Astrocyte of the cerebellum (primary cell): ENCODE measurements at regions not wholly inside any gene's neighbourhood (a gene's known extent, or its start where the extent isn't known, plus 50 kb on each side); places are given as distances from the start of the nearest gene placed in this dataset.

Experiments
- DNase-seq: peaks from one replicate; pipeline ENCODE4 v3.0.0-alpha.2; 2011; ENCODE audit warnings: low read depth
- H3K4me3 ChIP-seq: 2 replicates; pipeline ENCODE4 v1.5.1; 2011; ENCODE audit warnings: mild to moderate bottlenecking, low read depth, low read length, moderate library complexity
- in situ Hi-C: cut with HindIII; loops from 2 replicates; pipeline ENCODE4 v1.10.0; 2017; ENCODE audit warnings: low sequenced_read_pairs
- TF ChIP-seq, protein P1 (sequence below): IDR thresholded peaks from 2 replicates; pipeline ENCODE4 v1.5.1; 2012; ENCODE audit warnings: low read length, low read depth, moderate library complexity, mild to moderate bottlenecking; ENCODE audit errors: missing control alignments

DNA sequence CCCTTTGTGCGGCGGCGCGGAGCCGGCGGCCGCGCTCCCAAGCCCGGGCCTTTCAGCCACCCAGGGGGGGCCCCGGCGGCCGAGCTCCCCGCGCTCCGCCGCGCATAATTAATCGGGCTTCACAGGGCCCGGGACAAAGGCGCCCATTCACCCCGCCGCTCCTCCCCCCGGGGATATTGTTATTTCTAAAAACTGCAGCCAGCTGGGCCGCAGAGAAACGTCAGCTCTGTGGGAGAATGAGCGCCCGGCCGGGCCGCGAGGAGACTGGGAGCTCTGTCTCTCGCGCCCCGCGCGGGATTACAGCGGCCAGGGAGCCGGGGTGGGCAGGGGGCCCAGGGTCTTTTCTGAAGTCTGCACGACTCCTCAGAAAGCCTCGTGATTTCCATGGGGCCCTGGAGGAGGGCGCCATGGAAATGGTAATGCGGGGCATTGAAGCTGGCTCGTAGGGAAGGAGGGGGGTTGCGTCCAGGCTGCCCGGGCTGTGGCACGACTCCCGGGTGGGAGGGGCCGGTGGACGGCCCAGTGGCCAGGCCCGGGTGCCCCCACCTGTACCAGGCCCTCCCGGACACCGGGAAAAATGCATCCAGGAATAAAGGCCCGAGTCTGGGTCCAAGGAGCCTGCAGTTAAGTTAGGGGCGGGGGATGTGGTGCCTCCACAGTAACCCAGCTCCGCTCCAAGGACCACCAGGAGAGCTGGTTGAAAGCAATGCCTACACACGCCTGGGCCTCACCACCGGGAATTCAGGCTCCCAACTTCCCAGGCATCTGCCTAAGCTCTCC, 125.3 kb downstream of the ZFP36L2 start:
- TF ChIP-seq, protein P1, sequence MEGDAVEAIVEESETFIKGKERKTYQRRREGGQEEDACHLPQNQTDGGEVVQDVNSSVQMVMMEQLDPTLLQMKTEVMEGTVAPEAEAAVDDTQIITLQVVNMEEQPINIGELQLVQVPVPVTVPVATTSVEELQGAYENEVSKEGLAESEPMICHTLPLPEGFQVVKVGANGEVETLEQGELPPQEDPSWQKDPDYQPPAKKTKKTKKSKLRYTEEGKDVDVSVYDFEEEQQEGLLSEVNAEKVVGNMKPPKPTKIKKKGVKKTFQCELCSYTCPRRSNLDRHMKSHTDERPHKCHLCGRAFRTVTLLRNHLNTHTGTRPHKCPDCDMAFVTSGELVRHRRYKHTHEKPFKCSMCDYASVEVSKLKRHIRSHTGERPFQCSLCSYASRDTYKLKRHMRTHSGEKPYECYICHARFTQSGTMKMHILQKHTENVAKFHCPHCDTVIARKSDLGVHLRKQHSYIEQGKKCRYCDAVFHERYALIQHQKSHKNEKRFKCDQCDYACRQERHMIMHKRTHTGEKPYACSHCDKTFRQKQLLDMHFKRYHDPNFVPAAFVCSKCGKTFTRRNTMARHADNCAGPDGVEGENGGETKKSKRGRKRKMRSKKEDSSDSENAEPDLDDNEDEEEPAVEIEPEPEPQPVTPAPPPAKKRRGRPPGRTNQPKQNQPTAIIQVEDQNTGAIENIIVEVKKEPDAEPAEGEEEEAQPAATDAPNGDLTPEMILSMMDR: no peak
- peak overlapping the region; percentile 17 for H3K4me3 ChIP-seq
- in situ Hi-C loops: no loop called here
- DNase-seq: no peak

DNA sequence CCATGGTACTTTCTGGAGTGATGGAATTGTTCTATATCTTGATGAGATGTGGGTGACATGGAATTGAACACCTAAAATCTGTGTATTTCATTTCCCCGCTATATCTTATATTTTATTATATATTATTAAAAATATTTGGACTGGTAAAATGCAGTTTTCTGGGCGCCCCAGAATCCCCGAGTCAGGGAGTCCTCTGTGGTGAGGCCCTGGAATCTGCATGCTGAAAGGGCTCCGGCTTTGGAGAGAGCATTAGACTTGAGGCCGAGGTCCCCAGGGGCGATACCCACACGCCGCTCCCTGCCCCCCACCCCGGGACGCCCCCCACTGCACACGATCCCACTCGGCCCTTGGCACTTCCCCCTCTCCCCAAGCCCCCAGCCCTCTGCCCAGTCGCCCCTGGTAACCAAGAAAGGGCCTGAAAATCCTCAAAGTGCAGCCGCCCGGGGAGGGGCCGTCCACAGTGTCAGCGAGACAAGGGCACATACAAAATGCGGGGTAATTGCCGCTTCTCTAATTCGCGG, 126.0 kb downstream of the ZFP36L2 start:
- TF ChIP-seq, protein P1: no peak
- no peak for DNase-seq
- in situ Hi-C loops: no loop called here
- no peak overlapping the region for H3K4me3 ChIP-seq

DNA sequence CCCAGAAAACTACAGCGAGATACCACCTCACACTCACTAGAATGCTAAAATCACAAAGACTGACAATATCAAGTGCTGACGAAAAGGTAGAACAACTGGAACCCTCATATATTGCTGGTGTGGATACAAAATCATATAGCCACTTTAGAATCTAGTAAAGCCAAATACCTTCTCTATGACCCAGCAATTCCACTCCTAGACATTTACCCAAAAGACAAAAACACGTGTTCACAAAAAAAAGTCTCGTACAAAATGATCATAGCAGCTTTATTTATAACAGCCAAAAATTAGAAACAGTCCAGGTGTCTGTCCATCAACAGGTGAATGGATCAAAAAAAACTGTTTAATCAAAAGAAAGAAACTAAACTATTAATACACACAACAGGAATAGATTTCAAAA, 126.6 kb downstream of the ZFP36L2 start:
- no peak overlapping the region for H3K4me3 ChIP-seq
- in situ Hi-C loops: no loop called here
- TF ChIP-seq, protein P1: no peak
- no peak for DNase-seq

DNA sequence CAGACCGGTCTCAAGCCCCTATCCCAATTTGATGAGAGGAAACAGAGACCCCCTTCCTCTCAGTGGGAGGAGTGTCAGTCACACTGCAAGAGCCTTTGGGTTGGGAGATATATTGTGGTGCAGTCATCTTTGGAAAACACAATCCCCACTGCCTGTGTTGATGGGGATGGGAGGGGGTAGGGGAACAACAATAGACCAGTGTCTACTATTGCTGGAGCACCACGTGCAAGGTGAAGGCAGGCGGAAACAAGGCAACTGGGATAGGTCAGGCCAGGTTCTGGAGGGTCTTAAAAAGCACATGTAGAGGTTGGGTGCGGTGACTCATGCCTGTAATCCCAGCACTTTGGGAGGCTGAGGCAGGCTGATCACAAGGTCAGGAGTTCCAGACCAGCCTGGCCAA, 127.9 kb downstream of the ZFP36L2 start:
- TF ChIP-seq, protein P1: no peak
- H3K4me3 ChIP-seq: no peak overlapping the region
- in situ Hi-C loops: no loop called here
- no peak for DNase-seq

DNA sequence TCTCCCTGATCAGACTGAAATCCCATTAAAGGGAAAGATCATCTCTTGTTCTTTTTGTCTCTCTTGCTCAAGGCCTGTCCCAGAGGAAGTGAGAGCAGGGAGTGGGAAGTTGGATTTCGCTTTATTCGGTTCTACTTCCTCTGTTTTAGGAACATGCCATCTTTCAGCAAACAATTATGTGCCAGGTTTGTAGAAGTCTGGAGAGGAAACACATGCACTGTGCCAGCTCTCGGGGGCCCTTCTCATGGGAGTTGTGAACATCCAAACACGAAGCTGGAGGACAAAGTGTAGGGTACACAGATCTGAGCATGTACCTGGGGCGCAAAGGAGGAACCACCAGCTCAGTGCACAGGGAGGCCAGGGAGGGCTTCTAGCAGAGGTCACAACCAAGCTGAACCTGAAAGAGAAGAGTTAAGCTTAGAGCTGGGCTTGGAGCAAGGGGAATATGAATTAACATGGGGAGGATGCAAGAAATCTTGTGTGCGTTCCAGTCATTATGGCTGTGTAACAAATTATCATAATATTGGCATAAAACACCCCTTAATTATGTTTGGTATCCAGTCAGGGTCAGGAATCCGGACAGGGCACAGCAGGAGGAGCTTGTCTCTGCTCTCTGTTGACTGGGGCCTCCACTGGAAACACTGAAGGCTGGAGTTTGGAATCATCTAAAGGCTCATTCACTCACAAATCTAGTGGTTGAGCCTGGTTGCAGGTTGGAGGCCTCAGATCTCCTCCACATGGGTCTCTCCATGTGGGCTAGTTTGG, 128.6 kb downstream of the ZFP36L2 start:
- no peak overlapping the region for H3K4me3 ChIP-seq
- no peak for DNase-seq
- in situ Hi-C loops: no loop called here
- TF ChIP-seq, protein P1: no peak

DNA sequence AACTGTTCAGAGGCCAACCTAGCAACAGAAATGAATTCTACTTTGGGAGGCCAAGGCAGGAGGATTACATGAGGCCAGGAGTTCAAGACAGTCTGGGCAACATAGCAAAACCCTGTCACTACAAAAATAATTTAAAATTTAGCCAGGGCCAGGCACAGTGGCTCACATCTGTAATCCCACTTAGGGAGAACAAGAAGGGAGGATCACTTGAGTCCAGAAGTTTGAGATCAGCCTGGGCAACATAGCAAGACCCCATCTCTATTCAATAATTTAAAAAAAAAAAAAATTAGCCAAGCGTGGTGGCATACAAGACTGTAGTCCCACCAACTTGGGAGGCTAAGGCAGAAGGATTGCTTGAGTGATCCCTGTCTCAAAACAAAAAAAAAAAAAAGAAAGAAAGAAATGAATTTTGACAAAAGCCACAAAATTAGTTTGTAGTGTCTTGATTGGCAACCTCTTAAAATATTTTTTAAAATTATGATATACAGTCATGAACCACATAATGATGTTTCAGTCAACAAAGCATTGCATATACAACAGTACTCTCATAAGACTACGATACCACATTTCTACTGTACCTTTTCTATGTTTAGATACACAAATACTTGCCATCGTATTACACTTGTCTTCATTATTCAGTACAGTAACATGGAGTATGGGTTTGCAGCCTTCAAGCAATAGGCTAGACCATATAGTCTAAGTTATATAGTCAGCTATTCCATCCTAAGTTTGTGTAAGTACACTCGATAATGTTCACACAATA, 130.7 kb downstream of the ZFP36L2 start:
- DNase-seq: no peak
- no peak overlapping the region for H3K4me3 ChIP-seq
- TF ChIP-seq, protein P1: no peak
- in situ Hi-C loops: no loop called here
